ENCODE measurements at regions not wholly inside any gene's neighbourhood (a gene's known extent, or its start where the extent isn't known, plus 50 kb on each side); places are given as distances from the start of the nearest gene placed in this dataset.

GRCh38 chr9:82385633-82386032, 397.1 kb downstream of the SPATA31D1 start:
- no peaks in the 10 kb centered on the region for H3K36me3 ChIP-seq (ENCODE audit: control insufficient read depth in 4 of 4, insufficient read depth in 4 of 4, low read length in 4 of 4)
- H3K9ac ChIP-seq (ENCODE audit: insufficient read depth in 1 of 2, low read length in 2 of 2): no peak overlapping the region
- DNase-seq (no peak), ATAC-seq (ENCODE audit: insufficient read depth, low FRiP score) (no peak)
- H3K9me3 ChIP-seq (ENCODE audit: control insufficient read depth in 4 of 4, insufficient read depth in 3 of 4, low read length in 3 of 4): no peaks in the 10 kb centered on the region
- 75 to 82% methylated on average over 1 of the region's 1 CpG for WGBS, 2 donors
- TF ChIP-seq, protein P1, sequence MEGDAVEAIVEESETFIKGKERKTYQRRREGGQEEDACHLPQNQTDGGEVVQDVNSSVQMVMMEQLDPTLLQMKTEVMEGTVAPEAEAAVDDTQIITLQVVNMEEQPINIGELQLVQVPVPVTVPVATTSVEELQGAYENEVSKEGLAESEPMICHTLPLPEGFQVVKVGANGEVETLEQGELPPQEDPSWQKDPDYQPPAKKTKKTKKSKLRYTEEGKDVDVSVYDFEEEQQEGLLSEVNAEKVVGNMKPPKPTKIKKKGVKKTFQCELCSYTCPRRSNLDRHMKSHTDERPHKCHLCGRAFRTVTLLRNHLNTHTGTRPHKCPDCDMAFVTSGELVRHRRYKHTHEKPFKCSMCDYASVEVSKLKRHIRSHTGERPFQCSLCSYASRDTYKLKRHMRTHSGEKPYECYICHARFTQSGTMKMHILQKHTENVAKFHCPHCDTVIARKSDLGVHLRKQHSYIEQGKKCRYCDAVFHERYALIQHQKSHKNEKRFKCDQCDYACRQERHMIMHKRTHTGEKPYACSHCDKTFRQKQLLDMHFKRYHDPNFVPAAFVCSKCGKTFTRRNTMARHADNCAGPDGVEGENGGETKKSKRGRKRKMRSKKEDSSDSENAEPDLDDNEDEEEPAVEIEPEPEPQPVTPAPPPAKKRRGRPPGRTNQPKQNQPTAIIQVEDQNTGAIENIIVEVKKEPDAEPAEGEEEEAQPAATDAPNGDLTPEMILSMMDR (IDR thresholded peaks at IDR 0.05; ENCODE audit: control extremely low read depth, extremely low read depth): no peak
- H3K4me3 ChIP-seq: no peak overlapping the region
- no peak overlapping the region for H3K27ac ChIP-seq (ENCODE audit: low read depth in 1 of 2, low read length in 1 of 2)
- no peaks in the 10 kb centered on the region for H3K27me3 ChIP-seq (ENCODE audit: control insufficient read depth in 3 of 3, insufficient read depth in 3 of 3, low read length in 2 of 3)
- H3K4me1 ChIP-seq (ENCODE audit: control insufficient read depth in 5 of 5, insufficient read depth in 5 of 5, low read length in 5 of 5): no peaks in the 10 kb centered on the region

- ATAC-seq (ENCODE audit: insufficient read depth, low FRiP score): no peak
- Histone ChIP-seq H3K27ac (ENCODE audit: low read depth in 1 of 2, low read length in 1 of 2) (no peak overlapping the region), H3K36me3 (ENCODE audit: control insufficient read depth in 4 of 4, insufficient read depth in 4 of 4, low read length in 4 of 4) (no peaks in the 10 kb centered on the region), H3K4me3 (no peak overlapping the region), H3K9ac (ENCODE audit: insufficient read depth in 1 of 2, low read length in 2 of 2) (no peak overlapping the region), H3K27me3 (ENCODE audit: control insufficient read depth in 3 of 3, insufficient read depth in 3 of 3, low read length in 2 of 3) (no peaks in the 10 kb centered on the region), H3K4me1 (ENCODE audit: control insufficient read depth in 5 of 5, insufficient read depth in 5 of 5, low read length in 5 of 5) (no peaks in the 10 kb centered on the region), H3K9me3 (ENCODE audit: control insufficient read depth in 4 of 4, insufficient read depth in 3 of 4, low read length in 3 of 4) (no peaks in the 10 kb centered on the region)
- TF ChIP-seq, protein P1 (IDR thresholded peaks at IDR 0.05; ENCODE audit: control extremely low read depth, extremely low read depth): no peak
- peak in 2 of 3 donors; percentile 32 to 56 for DNase-seq
Measured at GRCh38 chr9:82397534-82397933, 409.0 kb downstream of the SPATA31D1 start.

DNA sequence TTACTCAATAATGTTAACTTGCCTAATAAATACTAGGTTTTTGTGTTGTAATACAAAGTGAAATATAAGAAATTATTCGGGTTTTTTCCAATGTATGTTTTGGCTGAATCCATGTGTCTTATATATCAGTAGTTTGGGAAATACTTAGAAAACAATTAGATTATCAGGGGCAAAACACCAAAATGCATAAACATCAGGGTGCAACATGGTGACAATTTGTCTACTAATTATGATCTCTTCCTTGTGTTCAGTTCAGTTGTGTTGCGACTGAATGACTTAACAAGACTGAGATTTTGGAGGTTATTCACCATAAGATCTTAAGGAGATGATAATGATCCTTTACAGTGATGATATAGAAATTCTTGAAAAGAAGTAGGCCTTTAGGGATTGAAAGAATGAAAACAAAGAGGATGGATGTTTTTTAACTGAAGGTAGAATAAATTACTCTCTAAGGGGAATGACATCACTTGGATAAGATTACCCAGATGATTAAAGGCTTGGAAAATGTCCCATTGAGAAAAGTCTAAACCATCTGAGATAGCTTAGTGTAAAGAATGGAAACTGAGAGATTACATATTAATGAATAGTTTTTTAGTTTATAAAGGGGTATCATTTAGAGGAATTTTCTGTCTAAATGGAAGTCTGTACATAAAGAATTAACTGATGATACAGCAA, 415.8 kb downstream of the SPATA31D1 start:
- peak in 2 of 3 donors; percentile 95 for DNase-seq
- TF ChIP-seq, protein P1 (IDR thresholded peaks at IDR 0.05; ENCODE audit: control extremely low read depth, extremely low read depth): no peak
- no peak overlapping the region for H3K4me3 ChIP-seq
- 80 to 90% methylated on average over 2 of the region's 2 CpGs for WGBS, 2 donors
- no peaks in the 10 kb centered on the region for H3K9me3 ChIP-seq (ENCODE audit: control insufficient read depth in 4 of 4, insufficient read depth in 3 of 4, low read length in 3 of 4)
- peaks cover 0 to 33% (median 10%) of the 10 kb centered on the region in 5 donors for H3K4me1 ChIP-seq (ENCODE audit: control insufficient read depth in 5 of 5, insufficient read depth in 5 of 5, low read length in 5 of 5)
- no peak overlapping the region for H3K9ac ChIP-seq (ENCODE audit: insufficient read depth in 1 of 2, low read length in 2 of 2)
- H3K36me3 ChIP-seq (ENCODE audit: control insufficient read depth in 4 of 4, insufficient read depth in 4 of 4, low read length in 4 of 4): no peaks in the 10 kb centered on the region
- no peaks in the 10 kb centered on the region for H3K27me3 ChIP-seq (ENCODE audit: control insufficient read depth in 3 of 3, insufficient read depth in 3 of 3, low read length in 2 of 3)
- no peak overlapping the region for H3K27ac ChIP-seq (ENCODE audit: low read depth in 1 of 2, low read length in 1 of 2)
- ATAC-seq (ENCODE audit: insufficient read depth, low FRiP score): no peak

GRCh38 chr9:82404881-82405280, 416.3 kb downstream of the SPATA31D1 start:
- Histone ChIP-seq H3K9me3 (ENCODE audit: control insufficient read depth in 4 of 4, insufficient read depth in 3 of 4, low read length in 3 of 4) (no peaks in the 10 kb centered on the region), H3K9ac (ENCODE audit: insufficient read depth in 1 of 2, low read length in 2 of 2) (no peak overlapping the region), H3K36me3 (ENCODE audit: control insufficient read depth in 4 of 4, insufficient read depth in 4 of 4, low read length in 4 of 4) (no peaks in the 10 kb centered on the region), H3K27me3 (ENCODE audit: control insufficient read depth in 3 of 3, insufficient read depth in 3 of 3, low read length in 2 of 3) (no peaks in the 10 kb centered on the region), H3K4me3 (no peak overlapping the region), H3K4me1 (ENCODE audit: control insufficient read depth in 5 of 5, insufficient read depth in 5 of 5, low read length in 5 of 5) (peaks cover 0 to 33% (median 10%) of the 10 kb centered on the region in 5 donors), H3K27ac (ENCODE audit: low read depth in 1 of 2, low read length in 1 of 2) (no peak overlapping the region)
- no peak for ATAC-seq (ENCODE audit: insufficient read depth, low FRiP score)
- 65 to 77% methylated on average over 4 of the region's 4 CpGs for WGBS, 2 donors
- TF ChIP-seq, protein P1 (IDR thresholded peaks at IDR 0.05; ENCODE audit: control extremely low read depth, extremely low read depth): no peak
- peak; percentile 66 to 97 (median 97) for DNase-seq

All from lung (tissue), 11 donors.